HUDEP-2 (cell line): ENCODE measurements at regions not wholly inside any gene's neighbourhood (a gene's known extent, or its start where the extent isn't known, plus 50 kb on each side); places are given as distances from the start of the nearest gene placed in this dataset.

Experiments
- DNase-seq, 76 experiments: peaks; one replicate each; lab custom pipeline; 2025; ENCODE audit not compliant: unreplicated experiment in 76 of 76; lab: John Stamatoyannopoulos, UW

DNA sequence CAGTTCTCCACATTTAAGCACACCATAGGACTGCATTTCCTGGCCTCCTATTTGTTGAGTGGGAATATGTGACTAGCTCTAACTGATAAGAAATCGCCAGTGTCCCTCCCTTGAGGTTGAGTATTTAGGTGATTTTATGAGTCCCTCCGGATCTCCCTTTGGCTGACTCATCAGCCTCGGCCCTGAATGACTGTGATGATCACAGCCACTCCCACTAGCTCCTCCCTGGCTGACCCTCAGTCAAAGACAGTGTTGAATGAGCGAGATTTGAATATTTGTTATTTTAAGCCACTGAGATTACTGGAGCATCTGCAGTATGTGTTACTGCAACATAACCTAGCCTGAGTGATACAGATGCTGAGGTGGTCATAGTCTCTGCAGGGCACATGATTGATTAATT lies 515.3 kb downstream of the EPHB1 start:
- no peak for DNase-seq

DNA sequence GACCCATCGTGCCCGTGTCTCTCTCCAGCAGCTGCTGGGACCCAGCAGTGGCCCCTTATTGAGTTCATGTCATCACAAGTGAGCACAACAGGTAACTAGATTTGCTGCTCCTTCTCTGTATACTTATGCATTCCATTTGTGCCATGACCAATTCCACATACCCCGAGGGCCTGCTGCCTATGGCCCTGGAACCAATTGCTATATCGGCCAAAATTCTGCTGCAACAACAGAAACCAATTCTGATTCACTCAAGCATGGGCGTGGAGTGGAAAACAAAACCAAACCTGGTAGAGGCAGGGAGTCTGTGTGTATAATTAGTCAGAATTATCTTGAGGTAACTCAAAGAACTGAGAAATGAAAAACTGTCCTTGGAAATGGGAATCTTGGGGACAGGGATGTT lies 516.6 kb downstream of the EPHB1 start:
- DNase-seq = no peak

DNA sequence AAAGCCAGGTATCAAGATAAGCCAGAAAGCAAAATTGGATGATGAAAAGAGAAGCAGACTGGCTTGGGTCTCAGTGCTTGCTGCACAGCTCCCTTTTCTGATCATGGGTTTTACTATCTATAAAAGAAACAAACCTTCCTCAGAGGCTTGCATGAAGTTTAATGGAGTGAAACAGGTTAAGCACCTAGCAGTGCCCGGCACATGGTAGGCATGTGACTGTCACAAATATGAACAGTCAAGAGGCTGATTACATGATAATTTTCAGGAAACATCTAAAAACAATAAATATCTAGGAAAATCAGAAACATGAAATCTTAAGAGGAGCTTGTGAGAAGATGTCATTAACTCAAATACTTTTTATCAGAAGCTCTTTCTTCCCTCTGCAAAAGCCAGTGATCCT lies 519.2 kb downstream of the EPHB1 start:
- no peak for DNase-seq

GRCh38 chr3:135324301-135324700 lies 529.2 kb downstream of the EPHB1 start:
- DNase-seq = no peak

DNA sequence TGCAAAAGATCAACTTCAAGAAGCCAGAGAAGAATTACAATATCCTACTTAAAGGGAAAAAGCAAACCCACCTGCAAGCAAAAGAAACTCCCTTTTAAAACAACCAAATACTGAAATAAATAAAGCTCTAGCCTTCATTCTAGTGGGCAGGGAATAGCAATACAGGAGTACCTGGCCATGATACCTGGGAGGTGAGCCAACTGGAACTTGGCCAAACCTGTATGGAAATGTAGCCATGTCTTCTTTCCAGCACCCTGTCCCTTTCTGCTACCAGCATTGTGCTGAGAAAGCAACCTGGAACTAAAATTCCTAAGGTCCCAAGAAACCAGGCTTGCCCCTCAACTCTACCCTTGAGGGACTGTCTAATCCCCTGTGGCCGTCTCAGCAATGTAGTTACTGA lies 530.0 kb downstream of the EPHB1 start:
- DNase-seq = no peak

DNA sequence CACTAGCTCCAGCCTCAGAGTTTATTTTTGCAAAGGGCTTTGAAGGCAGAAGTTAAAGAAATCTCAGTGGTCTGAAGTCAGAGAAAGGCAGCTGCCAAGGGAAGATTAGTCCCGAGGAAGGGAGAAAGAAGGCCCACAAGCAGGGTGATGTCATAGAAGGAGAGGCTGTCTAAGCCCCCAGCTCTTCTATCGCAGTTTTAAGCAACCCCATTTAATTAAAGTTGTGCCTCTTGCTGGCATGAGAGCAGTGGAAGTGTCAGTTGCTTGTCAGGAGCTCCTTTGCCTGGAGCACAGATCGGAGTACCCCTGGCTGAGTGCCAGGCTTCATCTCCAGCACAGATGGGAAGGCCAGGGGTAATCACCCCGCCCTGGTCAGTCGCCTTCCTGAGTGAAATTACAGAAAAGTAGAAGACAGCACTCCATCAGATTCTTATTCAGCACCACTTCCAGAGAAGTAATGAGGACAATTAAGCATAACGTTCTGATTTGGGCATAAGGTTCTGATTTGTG lies 530.7 kb downstream of the EPHB1 start:
- DNase-seq = no peak

- DNase-seq = no peak
Observed at GRCh38 chr3:135326851-135327250, 531.8 kb downstream of the EPHB1 start.

DNA sequence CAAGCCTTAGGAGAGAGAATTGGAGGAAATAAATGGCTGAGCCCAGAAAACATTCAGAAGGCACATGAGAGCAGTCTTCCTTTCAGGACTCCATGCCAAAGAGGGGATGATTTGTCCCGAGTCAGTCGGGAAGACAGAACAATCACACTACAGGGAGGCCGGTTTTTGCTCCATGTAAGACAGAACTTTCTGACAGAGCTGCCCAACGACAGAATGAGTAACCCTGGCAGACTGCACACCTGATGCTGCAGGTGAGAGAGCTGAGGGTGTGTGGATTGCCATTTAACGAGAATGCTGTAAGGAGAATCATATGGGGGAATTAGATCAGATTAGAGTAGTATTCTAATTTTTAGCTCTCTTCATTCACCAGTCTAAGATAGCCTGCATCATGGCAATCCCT lies 533.0 kb downstream of the EPHB1 start:
- DNase-seq = no peak

DNA sequence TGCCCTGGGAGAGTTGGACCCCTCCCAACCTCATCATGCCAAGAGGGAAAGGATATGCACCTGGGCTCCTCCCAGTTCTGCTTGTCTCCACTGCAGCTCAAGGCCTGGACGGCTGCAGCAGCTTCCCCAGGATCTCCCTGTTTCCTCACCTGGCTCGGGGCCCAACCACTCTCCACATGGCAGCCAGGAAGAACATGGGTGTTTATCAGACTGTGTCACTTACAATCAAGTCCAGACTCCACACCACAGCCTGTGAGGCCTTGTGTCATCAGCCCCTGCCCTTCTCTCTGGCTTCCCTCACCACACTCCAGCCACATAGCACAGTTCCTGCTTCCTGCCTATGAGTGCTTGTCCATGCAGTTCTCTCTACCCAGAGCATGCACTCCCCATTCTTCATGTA lies 534.4 kb downstream of the EPHB1 start:
- no peak for DNase-seq

DNA sequence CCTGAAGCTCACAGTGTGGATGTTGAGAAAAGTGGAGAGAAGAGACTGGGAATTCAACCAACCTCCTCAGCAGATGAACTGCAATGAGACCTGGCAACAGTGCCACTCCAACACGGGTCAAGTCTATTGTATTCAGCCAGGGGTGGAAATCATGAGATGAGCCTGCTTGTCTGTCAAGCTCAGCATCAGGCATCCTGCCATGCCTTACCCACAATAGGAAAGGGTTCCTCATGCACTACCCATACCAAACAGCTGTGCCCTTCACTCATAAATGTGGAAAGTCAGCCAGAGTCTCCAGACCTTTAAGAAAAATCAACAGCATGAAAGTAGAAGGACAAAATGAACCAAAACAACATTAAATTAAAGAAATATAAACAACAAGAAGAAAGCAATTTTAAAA lies 542.1 kb downstream of the EPHB1 start:
- no peak for DNase-seq

DNA sequence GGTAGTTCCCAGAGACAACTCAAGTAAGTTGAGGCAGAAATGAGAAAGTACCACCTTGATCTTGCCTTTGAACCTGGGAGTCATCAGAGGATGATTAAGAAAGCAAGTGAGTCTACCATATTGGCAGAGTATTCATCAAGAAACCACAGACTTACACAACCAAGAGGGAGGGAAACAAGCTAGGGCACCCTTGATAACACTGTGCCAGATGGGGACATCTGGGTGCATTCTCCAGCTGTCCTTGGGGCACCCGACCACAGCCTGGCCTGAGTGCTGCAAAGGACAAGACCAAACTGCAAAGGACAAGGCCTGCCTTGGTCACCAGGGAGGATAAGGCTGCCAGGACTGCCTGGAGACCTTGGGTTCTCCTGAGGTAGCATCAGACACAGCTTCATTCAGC lies 553.6 kb downstream of the EPHB1 start:
- no peak for DNase-seq

DNA sequence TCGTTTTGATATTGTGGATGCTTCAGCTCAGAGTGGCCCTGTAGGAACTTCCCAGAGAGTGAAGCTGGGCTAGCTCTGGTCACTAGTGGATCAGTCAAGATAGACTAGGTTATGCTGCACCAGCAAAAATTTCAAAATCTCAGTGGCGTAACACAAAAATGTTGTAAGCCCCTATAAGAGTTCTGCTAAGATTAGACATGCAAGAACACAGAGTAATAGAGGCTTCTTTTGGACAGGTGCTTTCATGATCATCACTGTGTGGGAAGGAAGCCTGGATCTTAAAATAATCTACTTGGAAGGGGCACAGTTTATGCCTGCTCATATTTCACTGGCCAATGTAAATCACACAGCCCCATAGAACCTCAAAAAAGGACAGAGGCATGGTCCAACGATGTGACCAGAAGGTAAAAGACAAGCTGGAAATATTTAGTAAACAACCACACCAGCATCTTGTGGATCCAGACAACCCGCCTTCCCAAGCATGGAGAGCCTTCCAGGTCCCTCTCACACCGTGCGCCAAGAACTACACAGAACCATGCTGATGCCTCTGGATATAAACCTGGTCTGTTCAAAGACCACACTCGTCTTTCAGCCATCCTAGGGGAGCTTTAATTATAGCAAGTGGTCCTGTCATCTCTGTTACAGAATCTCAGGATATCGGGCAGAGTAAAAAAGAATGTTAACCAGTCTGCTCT lies 554.3 kb downstream of the EPHB1 start:
- DNase-seq = no peak

DNA sequence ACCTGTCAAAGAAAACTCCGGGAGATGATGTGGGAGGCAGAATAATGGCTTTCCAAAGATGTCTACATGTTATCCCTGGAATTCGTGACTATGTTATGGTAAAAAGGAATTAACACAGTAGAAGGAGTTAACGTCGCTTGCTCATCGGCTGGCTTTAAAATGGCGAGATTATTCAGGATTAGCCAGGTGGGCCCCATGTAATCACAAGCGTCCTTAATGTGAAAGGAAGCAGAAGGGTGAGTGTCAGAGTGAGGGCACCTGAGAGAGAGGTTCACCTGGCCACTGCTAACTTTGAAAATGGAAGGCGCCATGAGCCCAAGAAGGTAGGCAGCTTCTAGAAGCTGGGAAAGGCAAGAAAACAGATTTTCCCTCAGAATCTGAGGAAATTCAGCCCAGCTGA lies 557.2 kb downstream of the EPHB1 start:
- DNase-seq = no peak

- DNase-seq = no peak
Observed at GRCh38 chr3:135362889-135363288, 567.8 kb downstream of the EPHB1 start.

DNA sequence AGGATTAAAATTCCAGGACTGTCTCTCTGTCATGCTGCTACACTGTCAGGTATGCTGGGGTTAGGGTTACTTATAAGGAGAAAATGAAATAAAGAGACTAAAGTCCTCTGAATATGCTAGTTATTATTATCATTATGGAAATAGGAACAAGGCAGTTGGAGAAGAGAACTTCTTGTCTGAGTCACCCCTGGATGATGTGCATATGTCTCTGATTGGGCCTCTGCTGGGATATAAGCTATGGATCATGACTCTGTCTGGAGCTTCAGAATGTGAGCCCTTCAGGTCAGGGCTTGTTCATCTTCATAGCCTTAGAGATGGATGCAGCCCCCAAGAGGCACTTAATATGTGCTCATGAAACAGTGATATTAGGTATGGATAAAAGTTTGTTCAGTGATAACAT lies 569.6 kb downstream of the EPHB1 start:
- DNase-seq = no peak

- no peak for DNase-seq
Observed at GRCh38 chr3:135366816-135367215, 571.8 kb downstream of the EPHB1 start.

DNA sequence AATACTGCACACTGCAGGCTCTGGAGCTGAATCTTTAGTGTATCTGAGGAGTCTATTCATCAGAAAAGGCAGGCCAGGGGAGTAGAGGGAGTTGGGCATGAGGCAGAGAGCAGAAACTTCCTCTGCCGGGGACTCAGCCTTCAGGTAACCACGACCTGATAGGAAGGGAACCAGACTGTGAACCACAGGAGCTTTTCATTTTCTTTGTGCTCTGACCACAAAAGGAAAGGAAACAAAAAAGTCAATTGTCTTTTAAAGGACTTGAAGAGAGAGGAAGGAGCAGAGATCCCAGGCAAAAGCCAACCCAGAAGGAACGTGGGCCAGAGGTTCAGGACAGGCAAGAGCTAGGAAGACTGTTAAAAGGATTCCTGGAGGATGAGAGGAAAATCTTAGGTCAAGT lies 573.3 kb downstream of the EPHB1 start:
- no peak for DNase-seq

GRCh38 chr3:135368781-135369180 lies 573.7 kb downstream of the EPHB1 start:
- no peak for DNase-seq

- DNase-seq = no peak
Observed at GRCh38 chr3:135374571-135374970, 579.5 kb downstream of the EPHB1 start.

DNA sequence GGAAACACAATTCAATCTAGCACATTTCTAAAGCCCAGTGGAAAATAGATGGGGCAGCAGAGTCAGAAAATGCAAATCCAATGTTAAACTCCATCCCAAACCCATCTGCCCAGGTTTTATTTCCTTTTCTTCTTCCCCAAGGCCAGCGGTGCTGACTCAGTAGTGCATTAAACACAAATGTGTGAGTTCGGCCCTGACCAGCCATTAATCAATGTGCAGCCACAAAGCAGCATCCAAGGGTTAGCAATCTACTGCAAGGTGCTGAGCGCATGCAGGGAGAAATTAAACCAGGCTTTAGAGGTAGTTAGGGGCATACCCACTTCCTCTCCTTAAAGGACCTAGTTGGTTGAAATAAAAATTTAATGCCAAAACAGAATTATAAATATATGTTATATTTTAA lies 583.3 kb upstream of the PPP2R3A start:
- no peak for DNase-seq

GRCh38 chr3:135382621-135383020 lies 582.9 kb upstream of the PPP2R3A start:
- DNase-seq = no peak

DNA sequence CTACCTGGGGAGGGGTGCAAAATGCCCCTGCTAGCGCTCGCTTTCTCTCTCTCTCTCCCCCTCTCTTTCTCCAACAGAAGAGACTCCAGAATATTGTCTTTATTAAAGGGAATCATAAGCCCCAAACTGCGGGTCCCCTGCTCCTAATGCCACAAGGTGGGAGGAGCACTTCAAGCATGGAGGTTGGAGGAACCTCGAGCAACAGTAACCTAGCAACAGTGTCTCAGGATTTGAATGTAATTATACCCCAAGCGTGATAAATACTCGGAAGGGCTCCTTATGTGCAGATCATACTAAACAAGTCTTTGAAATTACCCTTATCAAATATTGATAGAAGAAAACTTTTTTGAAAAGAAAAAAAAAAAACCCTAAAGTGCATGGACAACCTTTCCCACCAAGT lies 582.2 kb upstream of the PPP2R3A start:
- no peak for DNase-seq

GRCh38 chr3:135392151-135392550 lies 573.4 kb upstream of the PPP2R3A start:
- DNase-seq = no peak
